Renal cortex interstitium (tissue), 11 donors: ENCODE measurements at regions not wholly inside any gene's neighbourhood (a gene's known extent, or its start where the extent isn't known, plus 50 kb on each side); places are given as distances from the start of the nearest gene placed in this dataset.

Experiments used
- DNase-seq, 11 donors: peaks; one replicate each; pipeline ENCODE4 v3.0.0-alpha.2; 2013; ENCODE audit warnings: low read depth in 9 of 11, low spot score in 4 of 11; ENCODE audit errors: extremely low read depth in 1 of 11

- no peak for DNase-seq
Observed at GRCh38 chr9:28781481-28781880, 1208.2 kb upstream of the C9orf72 start.

DNA sequence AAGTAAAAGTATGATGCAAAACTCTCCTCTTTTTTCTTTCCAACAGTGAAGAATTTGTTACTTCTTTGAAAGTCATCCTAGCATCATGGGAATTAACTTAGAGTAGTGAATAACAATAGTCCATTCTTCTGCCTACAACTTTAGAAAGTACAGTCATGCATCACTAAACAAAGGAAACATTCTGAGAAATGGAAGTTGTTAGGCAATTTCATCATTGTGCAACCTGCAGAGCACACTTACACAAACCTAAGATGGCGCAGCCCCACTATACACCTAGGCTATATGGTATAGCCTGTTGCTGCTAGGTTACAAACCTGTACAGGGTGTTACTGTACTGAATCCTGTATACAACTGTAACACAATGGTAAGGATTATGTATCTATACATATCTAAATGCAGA is 1209.3 kb upstream of the C9orf72 start:
- DNase-seq: no peak

GRCh38 chr9:28792716-28793115 is 1219.4 kb upstream of the C9orf72 start:
- DNase-seq: no peak

DNA sequence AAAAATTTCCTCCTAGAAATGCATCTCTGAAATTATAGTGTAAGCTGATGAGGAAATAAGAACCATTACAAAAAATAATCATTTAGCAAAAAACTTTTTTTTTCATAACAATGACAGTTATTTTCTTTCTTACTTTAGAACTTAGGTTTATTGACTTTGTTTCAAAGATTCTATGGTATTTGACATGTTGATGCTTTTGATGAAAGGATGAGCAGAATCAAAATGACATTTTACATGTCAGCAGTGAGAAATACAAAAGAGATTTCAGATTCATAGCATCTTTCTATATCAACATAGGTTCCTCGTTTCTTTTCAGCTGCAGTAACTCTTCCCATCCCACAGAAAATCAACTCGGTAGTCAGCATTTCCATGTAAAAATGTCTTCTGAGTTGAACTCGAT is 1226.6 kb upstream of the C9orf72 start:
- DNase-seq: no peak

DNA sequence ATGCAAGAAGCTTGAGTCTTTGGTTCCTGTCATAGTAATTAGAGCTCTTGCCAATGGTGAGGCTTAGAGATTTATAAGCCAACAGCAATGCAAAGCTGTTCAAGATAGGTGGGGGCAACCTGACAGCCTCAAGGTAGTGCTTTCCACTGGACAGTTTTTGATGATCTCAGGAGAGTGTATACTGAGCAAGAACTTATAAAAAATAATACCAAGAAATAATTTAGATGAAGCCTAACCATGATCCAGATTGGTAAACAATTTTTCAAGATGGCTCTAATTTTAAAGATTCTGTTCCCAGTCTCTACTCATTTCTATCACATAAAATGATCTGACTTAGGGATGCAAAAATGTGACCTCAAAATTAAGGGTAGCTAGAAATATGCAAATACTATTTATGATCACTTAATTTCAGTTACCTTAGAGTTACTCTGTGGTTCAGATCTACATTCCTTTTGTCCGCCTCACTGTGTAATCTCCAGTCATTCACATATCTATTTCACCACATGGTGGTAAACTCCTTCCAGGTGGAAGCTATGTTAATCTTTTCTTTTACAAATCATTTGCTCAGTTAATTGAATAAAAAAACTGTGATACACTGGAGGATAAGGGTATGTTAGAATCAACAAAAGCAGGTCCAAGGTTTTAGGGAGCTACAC is 1228.0 kb upstream of the C9orf72 start:
- DNase-seq: no peak

DNA sequence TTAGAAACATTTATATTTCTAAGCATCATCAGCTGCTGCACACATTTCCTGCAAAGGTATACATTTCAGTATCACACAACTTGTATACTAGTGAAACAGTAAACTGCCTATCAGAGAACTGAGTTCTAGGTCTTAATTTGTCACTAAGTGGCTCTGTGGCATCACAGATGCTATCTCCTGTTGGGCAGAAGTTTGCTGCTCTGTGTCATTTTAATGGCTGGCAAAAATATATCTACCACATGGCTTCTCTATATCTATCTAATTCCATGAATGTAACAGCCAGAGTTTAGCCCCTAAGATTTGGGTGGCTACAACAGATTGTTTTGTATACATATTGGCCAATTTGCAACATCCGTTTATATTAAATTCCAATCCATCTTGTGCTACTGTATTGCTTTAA is 1231.9 kb upstream of the C9orf72 start:
- DNase-seq: no peak

DNA sequence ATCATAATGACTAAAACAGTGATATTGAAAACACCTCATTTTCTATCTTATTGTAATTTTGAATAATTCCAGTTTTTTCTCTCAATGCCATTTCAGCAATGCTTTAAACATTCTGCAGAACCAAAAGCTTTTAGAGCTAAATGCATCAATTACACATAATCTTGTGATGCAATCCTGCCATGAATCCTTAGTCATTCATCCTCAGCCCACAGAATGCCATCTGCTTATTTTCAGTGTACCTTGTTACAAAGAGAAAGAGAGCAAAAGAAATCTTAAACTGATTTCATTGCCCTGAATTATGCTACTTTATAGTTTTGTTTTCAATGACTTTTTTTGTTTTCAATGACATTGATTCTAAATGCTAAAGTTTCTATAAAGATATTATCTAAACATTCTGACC is 1234.8 kb upstream of the C9orf72 start:
- no peak for DNase-seq

DNA sequence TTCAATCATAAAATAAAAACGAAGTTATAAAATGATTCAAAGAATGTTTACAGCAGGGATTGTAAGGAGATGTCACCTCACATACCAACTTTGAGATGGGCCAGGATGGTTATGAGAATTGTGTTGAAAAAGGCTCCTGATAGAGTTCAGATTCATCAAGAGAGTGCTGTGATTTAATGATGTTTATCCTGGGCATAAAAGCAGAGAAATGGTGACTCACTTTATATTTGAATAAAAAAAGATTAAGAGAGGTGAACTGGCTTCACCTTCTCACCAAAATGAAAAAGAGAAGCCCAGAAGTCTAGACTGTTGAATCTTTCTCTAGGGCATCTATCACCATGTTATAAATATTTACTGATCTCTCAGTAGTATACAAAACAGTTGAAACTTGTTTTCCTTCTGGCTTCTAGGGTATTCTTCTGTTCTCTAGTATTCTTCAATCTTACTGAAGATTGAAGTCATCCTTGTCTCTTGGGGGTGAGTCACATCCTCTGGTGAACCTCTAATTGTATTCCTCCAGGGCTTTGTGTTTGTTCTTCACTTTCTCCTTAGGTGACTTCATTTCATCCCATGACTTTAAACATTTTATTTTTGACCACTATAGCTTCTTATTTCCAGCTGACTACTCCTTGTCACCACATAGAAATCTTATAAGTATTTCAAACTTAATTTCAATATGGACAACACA is 1237.3 kb upstream of the C9orf72 start:
- no peak for DNase-seq

DNA sequence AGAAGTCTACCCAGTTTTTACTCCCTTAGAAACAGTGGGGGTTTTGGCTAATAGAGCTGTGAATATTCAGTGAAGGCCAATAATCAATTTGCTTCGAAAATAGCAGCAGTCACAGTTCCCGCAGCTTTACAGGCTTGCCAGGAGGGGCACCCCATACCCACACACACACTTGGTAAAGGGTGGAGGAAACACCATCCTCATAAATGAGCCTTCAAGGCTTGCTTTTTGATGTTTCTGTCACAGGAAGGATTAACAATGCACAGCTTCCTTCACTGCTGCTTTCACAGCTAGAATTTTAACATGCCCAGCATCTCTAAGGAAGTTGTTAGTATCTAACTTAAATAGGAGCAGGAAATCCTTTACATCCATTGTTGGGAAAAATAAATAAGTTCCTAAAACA is 1247.5 kb upstream of the C9orf72 start:
- no peak for DNase-seq

- no peak for DNase-seq
Observed at GRCh38 chr9:28821240-28821639, 1248.0 kb upstream of the C9orf72 start.

DNA sequence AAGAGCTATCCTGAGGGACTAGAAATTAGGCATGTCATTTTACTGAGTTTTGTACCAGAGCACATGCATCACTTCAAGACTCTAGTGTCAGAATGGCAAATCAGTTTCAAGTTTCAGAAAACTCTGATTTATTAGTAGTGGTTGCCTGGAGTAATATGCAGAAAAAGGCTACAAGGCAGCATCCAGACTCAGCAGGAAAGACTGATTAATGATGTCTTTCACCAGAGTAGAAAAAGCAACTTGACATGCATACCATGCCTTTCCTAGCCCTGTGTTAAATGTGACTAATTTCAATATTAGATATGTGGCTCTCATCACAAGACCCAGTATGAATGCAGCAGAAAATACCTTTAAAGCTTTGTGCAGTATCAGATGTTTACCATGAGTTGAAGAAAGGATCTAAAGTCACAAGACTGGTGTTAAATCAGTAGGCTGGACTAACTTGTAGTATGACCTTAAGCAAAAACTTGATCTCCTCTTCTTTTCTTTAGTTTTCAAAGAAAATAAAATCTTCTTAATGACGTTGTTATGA is 1251.2 kb upstream of the C9orf72 start:
- no peak for DNase-seq

GRCh38 chr9:28832168-28832770 is 1259.0 kb upstream of the C9orf72 start:
- no peak for DNase-seq

GRCh38 chr9:28834156-28834555 is 1260.9 kb upstream of the C9orf72 start:
- DNase-seq: no peak

DNA sequence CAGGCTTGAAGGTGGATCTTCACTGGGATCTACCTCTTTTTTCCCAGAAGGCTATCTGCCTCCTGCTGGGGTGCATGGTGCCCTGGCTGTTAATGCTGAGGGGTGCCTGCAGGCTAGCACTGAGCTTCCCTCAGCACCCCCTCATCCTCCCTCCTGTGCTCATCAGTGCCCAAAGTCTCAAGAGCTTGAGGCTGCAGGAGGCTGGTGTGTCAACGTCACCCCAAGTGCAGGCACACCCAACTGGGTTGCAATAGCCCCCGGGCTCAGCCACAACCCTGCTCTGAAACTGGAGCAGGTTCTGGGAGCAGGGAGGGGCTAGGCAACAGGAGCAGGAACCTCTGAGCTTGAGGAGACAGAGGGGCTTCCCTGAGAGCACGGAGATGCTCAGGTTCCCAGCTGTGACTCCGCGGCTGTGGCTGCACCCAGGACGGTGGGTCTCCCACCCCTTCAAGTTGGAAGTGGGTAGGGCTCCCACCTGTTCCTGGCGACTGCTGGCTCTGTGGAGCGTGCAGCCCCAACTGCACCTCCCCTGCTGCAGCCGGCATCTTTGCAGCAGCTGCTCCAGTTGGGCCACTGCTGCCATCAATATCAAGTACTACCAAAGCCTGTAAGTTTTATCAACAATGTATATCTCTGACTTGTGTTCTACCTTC is 1266.6 kb upstream of the C9orf72 start:
- no peak for DNase-seq

DNA sequence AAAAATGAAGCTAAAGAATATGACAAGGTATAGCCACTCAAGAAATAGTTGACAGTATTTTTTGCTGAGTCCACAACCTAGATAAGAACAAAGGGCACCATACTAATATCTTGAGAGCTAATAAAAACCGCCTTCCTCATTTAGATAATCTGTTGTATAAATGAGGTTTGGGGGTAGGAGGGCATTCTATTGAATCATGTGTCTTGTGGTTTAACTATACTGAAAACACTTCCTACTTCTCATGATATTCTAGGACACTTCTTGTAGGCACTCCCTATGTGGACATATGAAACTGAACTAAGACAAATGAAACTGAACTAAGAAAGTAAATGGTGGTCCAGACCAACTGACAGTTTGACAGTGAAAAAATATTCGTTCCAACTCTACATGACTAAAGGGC is 1268.5 kb upstream of the C9orf72 start:
- no peak for DNase-seq

DNA sequence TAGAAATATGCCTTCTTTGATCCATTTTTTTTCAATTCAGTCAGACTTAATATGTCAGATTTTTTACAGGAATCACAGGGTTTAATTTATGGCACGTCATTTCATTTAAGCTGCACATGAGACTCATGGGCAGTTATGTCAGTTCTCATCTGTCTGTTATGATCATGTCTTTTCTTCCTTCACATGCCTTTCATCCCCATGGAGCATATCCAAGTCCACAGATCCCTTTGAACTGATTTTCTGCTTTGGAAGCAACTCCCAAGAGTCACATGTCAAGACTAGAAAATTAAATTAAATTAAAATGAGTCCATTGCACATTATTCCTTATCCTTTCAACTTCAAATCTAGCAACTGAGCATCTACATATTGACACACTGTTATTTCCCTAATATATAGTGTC is 1274.0 kb upstream of the C9orf72 start:
- no peak for DNase-seq

GRCh38 chr9:28848671-28849070 is 1275.4 kb upstream of the C9orf72 start:
- no peak for DNase-seq

DNA sequence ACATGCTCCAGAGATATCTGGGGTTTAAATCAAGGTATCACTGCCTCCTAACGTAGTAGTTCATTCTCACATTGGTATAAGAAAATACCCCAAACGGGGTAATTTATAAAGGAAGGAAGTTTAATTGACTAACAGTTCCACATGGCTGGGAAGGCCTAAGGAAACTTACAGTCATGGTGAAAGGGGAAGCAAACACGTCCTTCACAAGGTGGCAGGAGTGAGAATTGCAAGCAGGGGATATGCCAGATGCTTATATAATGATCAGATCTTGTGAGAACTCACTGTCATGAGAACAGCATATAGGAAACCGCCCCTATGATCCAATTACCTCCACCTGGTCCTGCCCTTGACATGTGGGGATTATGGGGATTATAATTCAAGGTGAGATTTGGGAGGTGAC is 1280.2 kb upstream of the C9orf72 start:
- no peak for DNase-seq

GRCh38 chr9:28866951-28867350 is 1293.7 kb upstream of the C9orf72 start:
- DNase-seq: peak in 1 of 11 donors; percentile 2
